Mesenchymal stem cell (in vitro differentiated cells and primary cell): ENCODE measurements at regions not wholly inside any gene's neighbourhood (a gene's known extent, or its start where the extent isn't known, plus 50 kb on each side); places are given as distances from the start of the nearest gene placed in this dataset.
A peak's percentile ranks its signal among the peaks of the same experiment; 100 is the strongest.

Source experiments
- DNase-seq: peaks from one replicate; pipeline ENCODE4 v3.0.0-alpha.2; 2013
- H2AFZ ChIP-seq: one replicate; pipeline ENCODE4 v1.6.1; 2013; ENCODE audit warnings: low read depth, mild to moderate bottlenecking, control low read depth, inconsistent platforms, low read length, moderate library complexity
- H2AK5ac ChIP-seq: 2 replicates; pipeline ENCODE4 v1.6.1; 2013; ENCODE audit warnings: low read length, moderate library complexity, mild to moderate bottlenecking, inconsistent platforms; ENCODE audit not compliant: severe bottlenecking
- H2BK120ac ChIP-seq: one replicate; pipeline ENCODE4 v1.6.1; 2013; ENCODE audit warnings: low read depth, mild to moderate bottlenecking, inconsistent platforms, low read length, moderate library complexity
- H2BK12ac ChIP-seq, 2 experiments: one replicate each; pipeline ENCODE4 v1.6.1; 2013; ENCODE audit warnings: inconsistent platforms in 2 of 2, low read length in 2 of 2, mild to moderate bottlenecking in 2 of 2, moderate library complexity in 2 of 2, control low read depth in 1 of 2
- H2BK15ac ChIP-seq: one replicate; pipeline ENCODE4 v1.6.1; 2013; ENCODE audit warnings: mild to moderate bottlenecking, low read depth, inconsistent platforms; ENCODE audit not compliant: poor library complexity, severe bottlenecking
- H2BK5ac ChIP-seq: 2 replicates; pipeline ENCODE4 v1.6.1; 2013; ENCODE audit warnings: low read depth, mild to moderate bottlenecking, low read length, control low read depth, inconsistent platforms; ENCODE audit not compliant: poor library complexity, severe bottlenecking
- H3K14ac ChIP-seq, 2 experiments: one replicate each; pipeline ENCODE4 v1.6.1; 2013; ENCODE audit warnings: inconsistent platforms in 2 of 2, low read length in 2 of 2, control low read depth in 1 of 2, mild to moderate bottlenecking in 1 of 2, moderate library complexity in 1 of 2
- H3K18ac ChIP-seq, 2 experiments: one replicate each; pipeline ENCODE4 v1.6.1; 2013; ENCODE audit warnings: inconsistent platforms in 2 of 2, low read length in 2 of 2, control low read depth in 1 of 2, low read depth in 1 of 2, mild to moderate bottlenecking in 1 of 2
- H3K23ac ChIP-seq, 2 experiments: one replicate each; pipeline ENCODE4 v1.6.1; 2013; ENCODE audit warnings: inconsistent platforms in 2 of 2, low read length in 2 of 2, mild to moderate bottlenecking in 2 of 2, moderate library complexity in 2 of 2, control low read depth in 1 of 2
- H3K27ac ChIP-seq: 2 replicates; pipeline ENCODE4 v1.5.1; 2013; ENCODE audit warnings: mild to moderate bottlenecking, moderate library complexity, low read length, control low read depth, inconsistent platforms; ENCODE audit not compliant: poor library complexity, severe bottlenecking
- H3K27me3 ChIP-seq, 2 experiments: 2 replicates each; pipeline versions ENCODE4 v1.6.1 to v1.7.0; 2013; ENCODE audit warnings: low read length in 2 of 2, mild to moderate bottlenecking in 2 of 2, moderate library complexity in 2 of 2, control low read depth in 1 of 2, inconsistent platforms in 1 of 2; ENCODE audit not compliant: control insufficient read depth in 1 of 2, insufficient read depth in 1 of 2
- H3K36me3 ChIP-seq, 2 experiments: 2 replicates each; pipeline versions ENCODE4 v1.6.1 to v1.7.0; 2013; ENCODE audit warnings: low read length in 2 of 2, control low read depth in 1 of 2, inconsistent platforms in 1 of 2, low read depth in 1 of 2, mild to moderate bottlenecking in 1 of 2; ENCODE audit not compliant: insufficient read depth in 2 of 2, control insufficient read depth in 1 of 2
- H3K4ac ChIP-seq, 2 experiments: one replicate each; pipeline ENCODE4 v1.6.1; 2013; ENCODE audit warnings: inconsistent platforms in 2 of 2, low read length in 2 of 2, mild to moderate bottlenecking in 2 of 2, moderate library complexity in 2 of 2, control low read depth in 1 of 2, low read depth in 1 of 2
- H3K4me1 ChIP-seq: 2 replicates; pipeline ENCODE4 v1.6.1; 2013; ENCODE audit warnings: low read depth, low read length, control low read depth; ENCODE audit not compliant: control insufficient read depth, insufficient read depth
- H3K4me2 ChIP-seq: 2 replicates; pipeline ENCODE4 v1.6.1; 2013; ENCODE audit warnings: low read length, mild to moderate bottlenecking, inconsistent platforms; ENCODE audit not compliant: poor library complexity, severe bottlenecking
- H3K4me3 ChIP-seq, 2 experiments: 2 replicates each; pipeline versions ENCODE4 v1.5.1 to v1.7.0; 2013; ENCODE audit warnings: low read length in 2 of 2, mild to moderate bottlenecking in 2 of 2, control low read depth in 1 of 2, low read depth in 1 of 2; ENCODE audit not compliant: insufficient read depth in 1 of 2
- H3K79me1 ChIP-seq: replicated peaks from 2 replicates; pipeline ENCODE4 v1.6.1; 2013; ENCODE audit warnings: mild to moderate bottlenecking, control low read depth, low read length, inconsistent platforms; ENCODE audit not compliant: poor library complexity, severe bottlenecking
- H3K9ac ChIP-seq: 2 replicates; pipeline ENCODE4 v1.7.0; 2013; ENCODE audit warnings: mild to moderate bottlenecking, low read length, moderate library complexity
- H3K9me3 ChIP-seq: 2 replicates; pipeline ENCODE4 v1.7.0; 2013; ENCODE audit warnings: mild to moderate bottlenecking, low read length; ENCODE audit not compliant: control insufficient read depth
- H4K8ac ChIP-seq: one replicate; pipeline ENCODE4 v1.6.1; 2013; ENCODE audit warnings: inconsistent platforms, mild to moderate bottlenecking, low read length, moderate library complexity
- H4K91ac ChIP-seq: one replicate; pipeline ENCODE4 v1.6.1; 2013; ENCODE audit warnings: mild to moderate bottlenecking, low read length, inconsistent platforms
- WGBS: methylation state at CpG from one replicate; pipeline ENCODE4 v1.1.7; 2013; ENCODE audit warnings: mixed read lengths; 5-methylcytosine and 5-hydroxymethylcytosine counted together

DNA sequence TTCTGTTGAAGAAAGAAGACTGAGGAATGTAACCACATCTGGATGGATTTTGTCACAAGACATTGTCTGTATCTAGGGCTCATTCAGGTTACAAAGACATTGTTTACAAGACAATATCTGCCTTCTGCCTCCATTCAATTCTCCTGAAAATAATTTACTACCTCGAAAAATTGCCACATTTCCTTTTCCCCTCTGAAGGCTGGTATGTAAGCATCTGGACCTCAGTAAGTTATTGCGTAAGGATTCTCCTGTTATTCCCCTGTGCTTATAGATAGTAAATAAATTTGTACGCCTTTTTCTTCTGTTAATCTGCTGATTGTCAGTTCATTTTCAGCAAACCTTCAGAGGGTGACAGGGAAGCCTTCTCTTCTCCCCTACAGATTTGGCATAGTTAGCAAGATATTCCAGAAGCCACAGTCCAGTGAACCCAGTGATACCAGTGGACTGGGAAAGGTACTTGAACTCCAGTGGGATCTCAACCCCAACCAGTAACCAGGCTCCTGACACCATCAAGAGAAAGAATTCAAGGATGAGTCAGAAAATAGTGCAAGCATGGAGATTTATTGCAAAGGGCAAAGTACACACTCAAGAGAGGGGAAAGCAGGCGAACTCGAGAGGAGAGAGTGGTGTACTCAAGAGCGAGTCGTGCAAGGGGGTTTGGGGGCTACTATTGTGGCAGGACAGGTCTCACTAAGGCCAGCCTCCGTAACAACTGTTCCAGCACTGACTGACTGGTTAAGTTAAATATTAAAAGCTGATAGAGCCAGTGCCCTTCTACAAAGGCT, 706.9 kb upstream of the GHITM start:
- no peak overlapping the region for H2BK12ac ChIP-seq
- H3K14ac ChIP-seq: no peak overlapping the region
- H3K36me3 ChIP-seq: no peaks in the 10 kb centered on the region
- no peak overlapping the region for H3K4me3 ChIP-seq
- peaks cover 4% of the 10 kb centered on the region for H3K9me3 ChIP-seq
- H3K4me1 ChIP-seq: no peaks in the 10 kb centered on the region
- H2BK120ac ChIP-seq: no peak overlapping the region
- H2BK5ac ChIP-seq: no peak overlapping the region
- WGBS: 20% methylated on average over 7 of the region's 8 CpGs
- H2BK15ac ChIP-seq: no peak overlapping the region
- no peak overlapping the region for H3K18ac ChIP-seq
- no peak overlapping the region for H3K4ac ChIP-seq
- H3K79me1 ChIP-seq: no peaks in the 10 kb centered on the region
- DNase-seq: peak; percentile 80
- H2AK5ac ChIP-seq: no peak overlapping the region
- H3K9ac ChIP-seq: no peak overlapping the region
- H2AFZ ChIP-seq: no peak overlapping the region
- peak overlapping the region; percentile 63 for H3K27ac ChIP-seq
- no peak overlapping the region for H3K4me2 ChIP-seq
- H3K23ac ChIP-seq: no peak overlapping the region
- H4K91ac ChIP-seq: no peak overlapping the region
- no peak overlapping the region for H4K8ac ChIP-seq
- no peaks in the 10 kb centered on the region for H3K27me3 ChIP-seq

DNA sequence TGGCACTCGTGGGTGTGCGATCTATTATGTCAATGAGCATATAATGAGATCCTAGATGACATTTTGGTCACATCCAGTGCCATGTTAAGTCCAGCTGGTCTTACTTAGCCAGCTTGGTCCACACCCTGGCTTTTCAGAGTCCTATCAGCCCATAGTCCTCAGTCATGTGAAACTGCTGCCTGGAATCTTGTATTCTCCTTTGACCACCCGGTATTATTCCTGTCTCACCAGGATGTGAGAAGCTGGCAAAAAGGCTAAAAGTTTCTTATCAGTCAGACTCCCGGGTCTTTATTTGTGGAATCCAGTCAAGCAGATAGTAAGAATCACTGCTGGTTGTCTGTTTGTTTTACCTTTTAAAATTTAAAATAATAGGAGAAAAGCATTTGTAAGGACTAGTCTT, 705.6 kb upstream of the GHITM start:
- no peak overlapping the region for H2BK120ac ChIP-seq
- peak overlapping the region in 1 of 2 experiments; percentile 64 for H3K18ac ChIP-seq
- H3K9me3 ChIP-seq: no peaks in the 10 kb centered on the region
- no peak overlapping the region for H3K23ac ChIP-seq
- H2AFZ ChIP-seq: no peak overlapping the region
- H2AK5ac ChIP-seq: peak overlapping the region; percentile 5
- H3K9ac ChIP-seq: no peak overlapping the region
- no peak overlapping the region for H4K91ac ChIP-seq
- no peak overlapping the region for H3K14ac ChIP-seq
- no peaks in the 10 kb centered on the region for H3K36me3 ChIP-seq
- no peak overlapping the region for H3K4me2 ChIP-seq
- H3K27me3 ChIP-seq: no peaks in the 10 kb centered on the region
- no peak overlapping the region for H3K4me3 ChIP-seq
- 87% methylated on average over 3 of the region's 4 CpGs for WGBS
- peak overlapping the region in 1 of 2 experiments; percentile 95 for H2BK12ac ChIP-seq
- H4K8ac ChIP-seq: no peak overlapping the region
- H2BK5ac ChIP-seq: no peak overlapping the region
- peak overlapping the region in 1 of 2 experiments; percentile 37 for H3K4ac ChIP-seq
- DNase-seq: no peak
- H2BK15ac ChIP-seq: no peak overlapping the region
- no peak overlapping the region for H3K27ac ChIP-seq
- H3K79me1 ChIP-seq: no peaks in the 10 kb centered on the region
- H3K4me1 ChIP-seq: no peaks in the 10 kb centered on the region

DNA sequence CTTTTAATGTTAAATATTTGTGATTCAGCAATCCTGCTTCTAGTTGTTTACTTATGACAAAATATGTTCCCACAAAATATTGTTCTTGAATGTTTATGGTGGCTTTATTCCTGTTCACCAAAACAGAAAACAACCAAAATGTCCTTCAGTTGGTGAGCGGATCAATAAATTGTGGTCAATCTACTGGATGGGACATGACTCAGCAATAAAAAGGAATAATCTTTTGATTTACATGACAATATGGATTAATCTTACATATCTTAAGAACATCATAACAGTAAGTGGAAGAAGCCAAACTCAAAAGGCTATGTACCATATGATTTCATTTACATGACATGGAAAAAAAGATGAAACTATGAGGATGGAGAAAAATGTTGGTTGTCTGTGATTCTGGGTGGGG, 691.3 kb upstream of the GHITM start:
- no peak overlapping the region for H3K9ac ChIP-seq
- H3K27ac ChIP-seq: no peak overlapping the region
- whole genome bisulfite sequencing: no CpG with 5 or more reads among the region's 1 CpG
- H4K8ac ChIP-seq: no peak overlapping the region
- H2AFZ ChIP-seq: no peak overlapping the region
- no peak overlapping the region for H2BK5ac ChIP-seq
- H2BK120ac ChIP-seq: no peak overlapping the region
- H3K4me2 ChIP-seq: no peak overlapping the region
- no peak overlapping the region for H3K4me3 ChIP-seq
- no peaks in the 10 kb centered on the region for H3K36me3 ChIP-seq
- no peak overlapping the region for H3K18ac ChIP-seq
- no peak overlapping the region for H2BK15ac ChIP-seq
- DNase-seq: no peak
- H3K4me1 ChIP-seq: no peaks in the 10 kb centered on the region
- H3K79me1 ChIP-seq: no peaks in the 10 kb centered on the region
- H3K23ac ChIP-seq: no peak overlapping the region
- no peak overlapping the region for H4K91ac ChIP-seq
- no peak overlapping the region for H2AK5ac ChIP-seq
- H3K27me3 ChIP-seq: no peaks in the 10 kb centered on the region
- H3K14ac ChIP-seq: no peak overlapping the region
- no peak overlapping the region for H2BK12ac ChIP-seq
- no peak overlapping the region for H3K4ac ChIP-seq
- H3K9me3 ChIP-seq: peaks cover 3% of the 10 kb centered on the region

DNA sequence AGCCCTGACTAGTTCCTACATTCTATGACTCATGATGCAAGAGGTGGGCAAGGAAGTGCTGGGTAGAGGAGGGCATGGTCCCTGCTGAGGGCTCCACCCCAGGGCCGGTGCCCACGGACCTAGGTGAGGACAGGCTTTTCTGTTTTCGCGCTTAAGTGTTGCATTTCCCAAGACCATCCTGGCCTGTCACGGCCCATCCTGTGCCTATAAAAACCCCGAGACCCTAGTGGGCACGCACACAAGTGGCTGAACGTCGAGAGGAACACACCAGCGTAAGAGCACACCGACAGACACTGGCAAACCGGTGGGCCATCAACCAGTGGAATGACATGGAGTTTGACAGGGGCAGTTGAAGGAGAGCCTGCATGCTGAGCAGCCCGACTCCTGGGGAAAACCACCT, 680.7 kb upstream of the GHITM start:
- no peak overlapping the region for H3K4ac ChIP-seq
- peaks cover 3% of the 10 kb centered on the region for H3K9me3 ChIP-seq
- no peak overlapping the region for H4K8ac ChIP-seq
- H4K91ac ChIP-seq: no peak overlapping the region
- no peak overlapping the region for H3K9ac ChIP-seq
- no peak for DNase-seq
- no peak overlapping the region for H2AFZ ChIP-seq
- H3K18ac ChIP-seq: no peak overlapping the region
- no peaks in the 10 kb centered on the region for H3K36me3 ChIP-seq
- H3K14ac ChIP-seq: no peak overlapping the region
- 86% methylated on average over 13 of the region's 13 CpGs for WGBS
- no peaks in the 10 kb centered on the region for H3K79me1 ChIP-seq
- no peak overlapping the region for H2BK120ac ChIP-seq
- no peak overlapping the region for H3K27ac ChIP-seq
- no peak overlapping the region for H2BK12ac ChIP-seq
- no peak overlapping the region for H3K23ac ChIP-seq
- H2BK15ac ChIP-seq: no peak overlapping the region
- H3K4me1 ChIP-seq: no peaks in the 10 kb centered on the region
- H2BK5ac ChIP-seq: no peak overlapping the region
- no peaks in the 10 kb centered on the region for H3K27me3 ChIP-seq
- H3K4me3 ChIP-seq: no peak overlapping the region
- H2AK5ac ChIP-seq: no peak overlapping the region
- H3K4me2 ChIP-seq: no peak overlapping the region
